Ishikawa (cell line): ENCODE measurements at regions not wholly inside any gene's neighbourhood (a gene's known extent, or its start where the extent isn't known, plus 50 kb on each side); places are given as distances from the start of the nearest gene placed in this dataset.

Experiments used
- CEBPB ChIP-seq: IDR thresholded peaks from 2 replicates; pipeline ENCODE4 v1.6.1; 2012
- CREB1 ChIP-seq: IDR thresholded peaks from 2 replicates; pipeline ENCODE4 v1.6.1; 2012; ENCODE audit warnings: low read depth
- EGR1 ChIP-seq: IDR thresholded peaks from 2 replicates; pipeline ENCODE4 v1.6.1; 2012
- EP300 ChIP-seq: IDR thresholded peaks from 2 replicates; pipeline ENCODE4 v1.6.1; 2012; ENCODE audit warnings: borderline replicate concordance
- FOXM1 ChIP-seq: IDR thresholded peaks from 2 replicates; pipeline ENCODE4 v1.6.1; 2012; ENCODE audit warnings: low read depth, borderline replicate concordance
- NFIC ChIP-seq: IDR thresholded peaks from 2 replicates; pipeline ENCODE4 v1.6.1; 2012
- RAD21 ChIP-seq: IDR thresholded peaks from 2 replicates; pipeline ENCODE4 v1.6.1; 2012; ENCODE audit warnings: low read depth
- TAF1 ChIP-seq: IDR thresholded peaks from 2 replicates; pipeline ENCODE4 v1.6.1; 2012; ENCODE audit warnings: low read depth, mild to moderate bottlenecking
- TCF12 ChIP-seq: IDR thresholded peaks from 2 replicates; pipeline ENCODE4 v1.6.1; 2012; ENCODE audit warnings: low read depth
- TEAD4 ChIP-seq: IDR thresholded peaks from 2 replicates; pipeline ENCODE4 v1.6.1; 2012
- YY1 ChIP-seq: IDR thresholded peaks from 2 replicates; pipeline ENCODE4 v1.6.1; 2012; ENCODE audit warnings: low read depth
- ZBTB7A ChIP-seq: IDR thresholded peaks from 2 replicates; pipeline ENCODE4 v1.6.1; 2012; ENCODE audit warnings: low read depth
- TF ChIP-seq, protein P1 (sequence below): IDR thresholded peaks from 2 replicates; pipeline ENCODE4 v1.6.1; 2012
- TF ChIP-seq, protein P2 (sequence below): IDR thresholded peaks from 2 replicates; pipeline ENCODE4 v1.6.1; 2012
- TF ChIP-seq, protein P3 (sequence below): IDR thresholded peaks from 2 replicates; pipeline ENCODE4 v1.6.1; 2012; ENCODE audit warnings: low read depth, mild to moderate bottlenecking

DNA sequence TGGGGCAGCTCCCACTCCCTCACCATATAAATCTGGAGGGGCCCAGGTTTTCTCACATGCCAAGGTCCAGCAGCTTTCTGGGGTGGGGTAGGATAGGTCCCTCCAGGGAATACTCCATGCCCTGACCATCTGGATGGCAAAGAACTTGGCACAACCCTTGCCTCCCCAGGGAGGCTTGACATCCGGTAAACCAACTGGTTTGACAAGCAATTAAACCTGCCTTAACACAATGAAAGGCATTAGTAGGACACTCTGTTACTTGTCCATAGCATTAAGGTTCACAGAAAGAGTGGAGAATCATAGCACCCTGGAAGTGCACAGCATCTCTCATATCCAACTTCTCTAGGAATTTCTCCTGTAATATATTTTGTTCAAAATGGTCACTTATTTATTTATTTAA is 63.9 kb upstream of the MAF start:
- TF ChIP-seq EP300: no peak
- TF ChIP-seq, protein P1, sequence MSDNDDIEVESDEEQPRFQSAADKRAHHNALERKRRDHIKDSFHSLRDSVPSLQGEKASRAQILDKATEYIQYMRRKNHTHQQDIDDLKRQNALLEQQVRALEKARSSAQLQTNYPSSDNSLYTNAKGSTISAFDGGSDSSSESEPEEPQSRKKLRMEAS: no peak
- no peak for TF ChIP-seq CEBPB
- TF ChIP-seq ZBTB7A: no peak
- TF ChIP-seq, protein P2, sequence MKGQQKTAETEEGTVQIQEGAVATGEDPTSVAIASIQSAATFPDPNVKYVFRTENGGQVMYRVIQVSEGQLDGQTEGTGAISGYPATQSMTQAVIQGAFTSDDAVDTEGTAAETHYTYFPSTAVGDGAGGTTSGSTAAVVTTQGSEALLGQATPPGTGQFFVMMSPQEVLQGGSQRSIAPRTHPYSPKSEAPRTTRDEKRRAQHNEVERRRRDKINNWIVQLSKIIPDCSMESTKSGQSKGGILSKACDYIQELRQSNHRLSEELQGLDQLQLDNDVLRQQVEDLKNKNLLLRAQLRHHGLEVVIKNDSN: no peak
- no peak for TF ChIP-seq TCF12
- no peak for TF ChIP-seq NFIC
- no peak for TF ChIP-seq FOXM1
- TF ChIP-seq RAD21: no peak
- TF ChIP-seq, protein P3, sequence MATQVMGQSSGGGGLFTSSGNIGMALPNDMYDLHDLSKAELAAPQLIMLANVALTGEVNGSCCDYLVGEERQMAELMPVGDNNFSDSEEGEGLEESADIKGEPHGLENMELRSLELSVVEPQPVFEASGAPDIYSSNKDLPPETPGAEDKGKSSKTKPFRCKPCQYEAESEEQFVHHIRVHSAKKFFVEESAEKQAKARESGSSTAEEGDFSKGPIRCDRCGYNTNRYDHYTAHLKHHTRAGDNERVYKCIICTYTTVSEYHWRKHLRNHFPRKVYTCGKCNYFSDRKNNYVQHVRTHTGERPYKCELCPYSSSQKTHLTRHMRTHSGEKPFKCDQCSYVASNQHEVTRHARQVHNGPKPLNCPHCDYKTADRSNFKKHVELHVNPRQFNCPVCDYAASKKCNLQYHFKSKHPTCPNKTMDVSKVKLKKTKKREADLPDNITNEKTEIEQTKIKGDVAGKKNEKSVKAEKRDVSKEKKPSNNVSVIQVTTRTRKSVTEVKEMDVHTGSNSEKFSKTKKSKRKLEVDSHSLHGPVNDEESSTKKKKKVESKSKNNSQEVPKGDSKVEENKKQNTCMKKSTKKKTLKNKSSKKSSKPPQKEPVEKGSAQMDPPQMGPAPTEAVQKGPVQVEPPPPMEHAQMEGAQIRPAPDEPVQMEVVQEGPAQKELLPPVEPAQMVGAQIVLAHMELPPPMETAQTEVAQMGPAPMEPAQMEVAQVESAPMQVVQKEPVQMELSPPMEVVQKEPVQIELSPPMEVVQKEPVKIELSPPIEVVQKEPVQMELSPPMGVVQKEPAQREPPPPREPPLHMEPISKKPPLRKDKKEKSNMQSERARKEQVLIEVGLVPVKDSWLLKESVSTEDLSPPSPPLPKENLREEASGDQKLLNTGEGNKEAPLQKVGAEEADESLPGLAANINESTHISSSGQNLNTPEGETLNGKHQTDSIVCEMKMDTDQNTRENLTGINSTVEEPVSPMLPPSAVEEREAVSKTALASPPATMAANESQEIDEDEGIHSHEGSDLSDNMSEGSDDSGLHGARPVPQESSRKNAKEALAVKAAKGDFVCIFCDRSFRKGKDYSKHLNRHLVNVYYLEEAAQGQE: no peak
- no peak for TF ChIP-seq CREB1
- no peak for TF ChIP-seq TEAD4
- TF ChIP-seq YY1: no peak
- TF ChIP-seq EGR1: no peak
- TF ChIP-seq TAF1: no peak

DNA sequence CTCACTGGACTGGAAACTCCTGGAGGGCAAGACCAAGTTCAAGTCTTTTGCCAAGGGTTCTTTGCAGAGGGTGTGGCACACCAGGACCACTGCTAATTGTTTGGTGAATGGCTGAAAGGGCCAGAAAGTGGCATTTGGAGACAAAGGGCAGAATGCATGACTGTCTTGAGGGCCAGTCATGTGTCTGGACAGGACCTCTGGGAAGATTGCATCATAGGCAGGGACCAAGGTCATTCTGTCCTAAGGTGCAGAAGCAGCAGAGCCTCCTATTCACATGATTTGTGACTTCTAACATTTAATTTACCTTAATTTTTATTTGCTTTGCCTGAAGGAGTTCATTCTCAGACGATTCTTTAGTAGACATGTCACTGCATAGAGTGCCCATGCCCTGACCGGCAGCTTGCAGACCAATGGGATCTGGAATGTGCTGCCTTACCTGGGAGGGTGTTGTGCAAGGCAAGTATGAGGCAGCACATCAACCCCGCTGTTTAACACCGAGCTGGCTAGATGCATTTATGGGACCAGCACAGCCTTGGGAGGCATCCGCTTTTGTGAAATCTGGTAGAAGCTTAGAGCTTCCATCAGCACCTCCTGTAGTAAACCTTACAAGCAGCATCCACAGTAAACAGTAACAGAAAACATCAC is 62.3 kb upstream of the MAF start:
- TF ChIP-seq, protein P1: no peak
- TF ChIP-seq CEBPB: no peak
- no peak for TF ChIP-seq RAD21
- no peak for TF ChIP-seq EP300
- TF ChIP-seq ZBTB7A: no peak
- TF ChIP-seq, protein P2: no peak
- TF ChIP-seq NFIC: no peak
- TF ChIP-seq TEAD4: no peak
- TF ChIP-seq, protein P3: no peak
- no peak for TF ChIP-seq EGR1
- no peak for TF ChIP-seq TAF1
- TF ChIP-seq FOXM1: no peak
- no peak for TF ChIP-seq YY1
- TF ChIP-seq TCF12: no peak
- TF ChIP-seq CREB1: no peak

DNA sequence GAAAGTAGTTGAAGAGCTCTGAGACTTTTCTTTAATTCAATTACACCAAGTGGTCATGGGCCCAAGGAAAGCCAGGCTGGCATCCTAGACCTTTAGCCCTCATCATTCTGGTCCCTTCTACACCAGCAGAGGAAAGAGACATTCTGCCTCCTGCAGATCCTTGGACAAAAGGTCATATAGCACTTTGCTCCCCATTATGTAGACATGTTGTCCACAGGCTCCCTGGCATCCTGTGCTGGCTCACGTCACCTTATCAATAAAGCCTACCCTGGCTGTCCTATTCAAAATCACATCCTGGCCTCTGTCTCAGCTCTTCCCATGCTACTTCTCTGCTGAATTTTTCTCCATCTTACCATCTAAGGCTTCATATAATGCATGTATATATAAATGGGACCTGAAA is 61.6 kb upstream of the MAF start:
- no peak for TF ChIP-seq CEBPB
- TF ChIP-seq EGR1: no peak
- no peak for TF ChIP-seq EP300
- TF ChIP-seq ZBTB7A: no peak
- no peak for TF ChIP-seq CREB1
- TF ChIP-seq, protein P1: no peak
- TF ChIP-seq FOXM1: no peak
- TF ChIP-seq YY1: no peak

DNA sequence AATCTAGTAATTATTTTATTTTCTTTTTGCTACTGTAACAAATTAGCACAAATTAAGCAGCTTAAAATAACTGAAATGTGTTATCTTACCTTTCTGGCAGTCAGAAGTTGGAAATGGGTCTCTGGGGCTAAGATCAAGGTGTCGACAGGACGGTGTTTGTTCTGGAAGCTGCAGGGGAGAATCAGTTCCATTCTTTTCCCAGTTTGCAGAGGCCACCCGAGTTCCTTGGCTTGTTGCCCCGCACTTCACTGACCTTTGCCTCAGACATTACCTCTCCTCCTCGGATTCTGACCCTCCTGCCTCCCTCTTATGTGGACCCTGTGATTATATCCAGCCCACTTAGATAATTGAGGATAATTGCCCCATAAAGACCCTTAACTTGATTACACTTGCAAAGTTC is 61.0 kb upstream of the MAF start:
- TF ChIP-seq CREB1 (no peak), YY1 (no peak)

DNA sequence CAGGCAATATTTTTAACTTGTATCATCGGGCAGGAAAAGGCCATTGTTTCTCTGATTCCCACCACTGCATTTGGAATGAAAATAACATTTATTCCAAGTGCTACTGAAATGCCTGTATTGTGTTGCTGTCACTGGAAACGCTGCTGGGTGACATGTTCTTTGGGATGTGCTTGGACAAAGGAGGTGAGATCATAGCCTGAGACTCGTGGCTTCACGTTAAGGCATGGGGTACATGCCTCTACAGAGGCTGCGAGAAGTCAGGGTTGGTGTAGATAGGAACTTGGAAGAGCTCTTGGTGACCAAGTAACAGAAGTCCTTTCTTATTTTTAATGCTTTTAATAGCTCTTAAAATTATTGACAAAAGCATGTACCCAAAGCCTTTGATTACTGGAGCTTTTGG is 58.8 kb upstream of the MAF start:
- TF ChIP-seq EP300 (no peak), TEAD4 (no peak), RAD21 (no peak), FOXM1 (no peak), ZBTB7A (no peak), CREB1 (no peak)
- TF ChIP-seq, protein P1: no peak
- TF ChIP-seq, protein P3: no peak
